ENCODE measurements at regions not wholly inside any gene's neighbourhood (a gene's known extent, or its start where the extent isn't known, plus 50 kb on each side); places are given as distances from the start of the nearest gene placed in this dataset.
A peak's percentile ranks its signal among the peaks of the same experiment; 100 is the strongest.

GRCh38 chr5:25006237-25006636 is 361.5 kb upstream of the CDH10 start:
- Mint-ChIP-seq H3K9me3 (ENCODE audit: unreplicated experiment) (no peaks in the 10 kb centered on the region), H3K4me3 (ENCODE audit: unreplicated experiment) (no peak overlapping the region), H3K27ac (ENCODE audit: low read depth, unreplicated experiment) (no peak overlapping the region), H3K36me3 (ENCODE audit: insufficient read depth, unreplicated experiment) (no peaks in the 10 kb centered on the region), H3K4me1 (ENCODE audit: insufficient read depth, unreplicated experiment) (no peaks in the 10 kb centered on the region), H3K27me3 (ENCODE audit: insufficient read depth, unreplicated experiment) (no peaks in the 10 kb centered on the region)
- intact Hi-C loops (cut with micrococcal nuclease): loop anchor here (1.0 to 10.0 kb wide), 2 partner anchors 364 to 561 kb away; no protein-coding TSS in a partner anchor
- no peak for TF ChIP-seq CTCF (IDR thresholded peaks at IDR 0.05; ENCODE audit: unreplicated experiment)
- POLR2A ChIA-PET: interaction anchor here (0.7 kb wide), 1 partner anchor 28 kb away, joined by 3 read pairs; no protein-coding TSS in a partner anchor
- CTCF ChIA-PET: interaction anchor here (0.6 to 1.8 kb wide), 5 partner anchors 113 to 360 kb away, joined by 3 to 4 read pairs (median 3); no protein-coding TSS in a partner anchor
- DNase-seq (ENCODE audit: unreplicated experiment): peak; percentile 14
- BruUV-seq (replicated peaks): no TSS peak

- TF ChIP-seq CTCF (IDR thresholded peaks at IDR 0.05; ENCODE audit: unreplicated experiment): no peak
- no peaks in the 10 kb centered on the region for H3K9me3 Mint-ChIP-seq (ENCODE audit: unreplicated experiment)
Measured at GRCh38 chr5:25005431-25005830, 360.7 kb upstream of the CDH10 start.

GRCh38 chr5:25002371-25002770 is 357.6 kb upstream of the CDH10 start:
- no peak overlapping the region for H3K27ac Mint-ChIP-seq (ENCODE audit: low read depth, unreplicated experiment)
- no peaks in the 10 kb centered on the region for H3K4me1 Mint-ChIP-seq (ENCODE audit: insufficient read depth, unreplicated experiment)
- no peak for DNase-seq (ENCODE audit: unreplicated experiment)
- no peaks in the 10 kb centered on the region for H3K36me3 Mint-ChIP-seq (ENCODE audit: insufficient read depth, unreplicated experiment)
- ChIA-PET CTCF (no interaction called here), POLR2A (no interaction called here)
- no peaks in the 10 kb centered on the region for H3K27me3 Mint-ChIP-seq (ENCODE audit: insufficient read depth, unreplicated experiment)
- no peak overlapping the region for H3K4me3 Mint-ChIP-seq (ENCODE audit: unreplicated experiment)
- intact Hi-C loops (cut with micrococcal nuclease): loop anchor here (10.0 kb wide), 1 partner anchor 558 kb away; no protein-coding TSS in a partner anchor
- no peak for TF ChIP-seq CTCF (IDR thresholded peaks at IDR 0.05; ENCODE audit: unreplicated experiment)
- H3K9me3 Mint-ChIP-seq (ENCODE audit: unreplicated experiment): no peaks in the 10 kb centered on the region
- no TSS peak for BruUV-seq (replicated peaks)

More at GRCh38 chr5:25005431-25005830, 360.7 kb upstream of the CDH10 start:
- Mint-ChIP-seq H3K27ac (ENCODE audit: low read depth, unreplicated experiment) (no peak overlapping the region), H3K4me3 (ENCODE audit: unreplicated experiment) (no peak overlapping the region), H3K36me3 (ENCODE audit: insufficient read depth, unreplicated experiment) (no peaks in the 10 kb centered on the region), H3K27me3 (ENCODE audit: insufficient read depth, unreplicated experiment) (no peaks in the 10 kb centered on the region), H3K4me1 (ENCODE audit: insufficient read depth, unreplicated experiment) (no peaks in the 10 kb centered on the region)
- DNase-seq (ENCODE audit: unreplicated experiment): no peak
- intact Hi-C loops (cut with micrococcal nuclease): loop anchor here (10.0 kb wide), 1 partner anchor 561 kb away; no protein-coding TSS in a partner anchor
- ChIA-PET POLR2A (no interaction called here), CTCF (interaction anchor here (1.8 kb wide), 1 partner anchor 359 kb away, joined by 4 read pairs; no protein-coding TSS in a partner anchor)
- no TSS peak for BruUV-seq (replicated peaks)

GRCh38 chr5:24999732-25000131 is 355.0 kb upstream of the CDH10 start:
- intact Hi-C loops (cut with micrococcal nuclease): loop anchor here (10.0 kb wide), 1 partner anchor 555 kb away; no protein-coding TSS in a partner anchor
- H3K27me3 Mint-ChIP-seq (ENCODE audit: insufficient read depth, unreplicated experiment): no peaks in the 10 kb centered on the region
- no peak overlapping the region for H3K4me3 Mint-ChIP-seq (ENCODE audit: unreplicated experiment)

More at GRCh38 chr5:24999732-25000131, 355.0 kb upstream of the CDH10 start:
- no TSS peak for BruUV-seq (replicated peaks)
- ChIA-PET POLR2A (no interaction called here), CTCF (interaction anchor here (0.6 kb wide), 1 partner anchor 20 kb away, joined by 3 read pairs; no protein-coding TSS in a partner anchor)
- H3K9me3 Mint-ChIP-seq (ENCODE audit: unreplicated experiment): peaks cover 6% of the 10 kb centered on the region
- H3K4me1 Mint-ChIP-seq (ENCODE audit: insufficient read depth, unreplicated experiment): no peaks in the 10 kb centered on the region
- DNase-seq (ENCODE audit: unreplicated experiment): no peak
- no peaks in the 10 kb centered on the region for H3K36me3 Mint-ChIP-seq (ENCODE audit: insufficient read depth, unreplicated experiment)
- TF ChIP-seq CTCF (IDR thresholded peaks at IDR 0.05; ENCODE audit: unreplicated experiment): no peak
- H3K27ac Mint-ChIP-seq (ENCODE audit: low read depth, unreplicated experiment): no peak overlapping the region

Data from MCF 10A (cell line).